ENCODE measurements at regions not wholly inside any gene's neighbourhood (a gene's known extent, or its start where the extent isn't known, plus 50 kb on each side); places are given as distances from the start of the nearest gene placed in this dataset.

DNA sequence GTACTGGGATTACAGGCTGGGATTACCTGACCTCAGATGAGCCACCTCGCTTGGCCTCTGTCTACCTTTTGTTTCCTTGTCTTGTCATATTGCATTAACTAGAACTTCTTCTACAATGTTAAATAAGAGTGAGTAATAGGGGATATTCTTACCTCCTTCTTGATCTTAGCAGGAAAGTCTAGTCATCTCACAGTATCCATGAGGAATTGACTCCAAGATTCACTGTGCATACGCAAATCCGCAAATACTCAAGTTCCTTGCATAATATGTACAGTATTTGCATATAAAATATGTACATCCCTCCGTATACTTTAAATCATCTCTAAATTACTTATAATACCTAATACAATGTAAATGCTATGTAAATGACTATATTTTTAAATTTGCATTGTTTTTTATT lies 78.3 kb downstream of the POLR1D start:
- dilution Hi-C loops (cut with MboI; ENCODE audit: extremely low pct_ligation_motif_present, low sequenced_read_pairs) = no loop called here
- no peak for FAIRE-seq

More for the DNA sequence above, 78.3 kb downstream of the POLR1D start:
- ChIA-PET POLR2A (no interaction called here), CTCF (no interaction called here)
- no peak overlapping the region for H3K4me2 ChIP-seq (ENCODE audit: insufficient read depth, low read length)
- H3K9me3 ChIP-seq (replicated peaks; ENCODE audit: control insufficient read depth, insufficient read depth, low read length) = no peaks in the 10 kb centered on the region
- H3K9ac ChIP-seq (replicated peaks; ENCODE audit: extremely low read depth, insufficient read depth, low read length) = no peak overlapping the region
- no peak overlapping the region for H3K4me3 ChIP-seq (replicated peaks in 1 of 3; ENCODE audit: insufficient read depth in 1 of 3, low read depth in 1 of 3, low read length in 3 of 3)
- peaks cover 8 to 16% of the 10 kb centered on the region in 2 experiments for H3K27me3 ChIP-seq (ENCODE audit: control insufficient read depth in 2 of 2, insufficient read depth in 2 of 2, low read length in 2 of 2)
- no peaks in the 10 kb centered on the region for H3K36me3 ChIP-seq (ENCODE audit: control insufficient read depth in 2 of 2, extremely low read depth in 1 of 2, insufficient read depth in 2 of 2, low read length in 2 of 2)
- no TSS peak for BruUV-seq (replicated peaks)
- no peak for TF ChIP-seq MYC (IDR thresholded peaks at IDR 0.05; ENCODE audit: low read depth, low read length)
- no peak for TF ChIP-seq EZH2 (IDR thresholded peaks at IDR 0.05; ENCODE audit: borderline replicate concordance, low read depth, low read length, severe bottlenecking)
- TF ChIP-seq FOS (IDR thresholded peaks at IDR 0.05; ENCODE audit: borderline replicate concordance, insufficient read depth, low read length) = no peak
- TF ChIP-seq MAX (IDR thresholded peaks at IDR 0.05; ENCODE audit: insufficient read depth, insufficient read length) = no peak
- no peak for TF ChIP-seq CTCF (IDR thresholded peaks at IDR 0.05; ENCODE audit: extremely low read depth in 1 of 2, insufficient read depth in 1 of 2, low read depth in 1 of 2, low read length in 2 of 2)
- no peak for TF ChIP-seq JUN (IDR thresholded peaks at IDR 0.05; ENCODE audit: borderline replicate concordance, insufficient read depth, insufficient read length, low read depth)
- TF ChIP-seq POLR2AphosphoS5 (IDR thresholded peaks at IDR 0.05; ENCODE audit: insufficient read depth, low read depth, low read length) = no peak
- TF ChIP-seq POLR2A (IDR thresholded peaks at IDR 0.05; ENCODE audit: low read depth, low read length) = no peak
- no peak for TF ChIP-seq GATA2 (IDR thresholded peaks at IDR 0.05; ENCODE audit: insufficient read depth, insufficient read length, low read depth, low read length)
- DNase-seq (ENCODE audit: low read depth, low spot score) = no peak
- no peak overlapping the region for H3K27ac ChIP-seq (ENCODE audit: insufficient read depth, low read depth, low read length)
- no peaks in the 10 kb centered on the region for H3K9me1 ChIP-seq (replicated peaks; ENCODE audit: control insufficient read depth, extremely low read depth, insufficient read depth, low read length)
- no peaks in the 10 kb centered on the region for H3K4me1 ChIP-seq (ENCODE audit: control insufficient read depth, extremely low read depth, insufficient read depth, low read length)
- H2AFZ ChIP-seq (ENCODE audit: low read depth, low read length) = no peak overlapping the region
- intact Hi-C loops (cut with micrococcal nuclease) = no loop called here
- no peaks in the 10 kb centered on the region for H4K20me1 ChIP-seq (replicated peaks; ENCODE audit: control insufficient read depth, extremely low read depth, insufficient read depth, low read length)
- H3K79me2 ChIP-seq (ENCODE audit: control insufficient read depth, insufficient read depth, low read length) = no peaks in the 10 kb centered on the region

Measured in endothelial cell of umbilical vein (primary cell).